Loucy (cell line): ENCODE measurements at regions not wholly inside any gene's neighbourhood (a gene's known extent, or its start where the extent isn't known, plus 50 kb on each side); places are given as distances from the start of the nearest gene placed in this dataset.

ENCODE experiments used
- H2AFZ ChIP-seq: fragments of 200-600 bp; sonication (generic); 2 replicates; pipeline ENCODE4 v1.6.0; 2016; ENCODE audit warnings: antibody characterized with exemption, mild to moderate bottlenecking, low read length, moderate library complexity
- H3F3A ChIP-seq: fragments of 200-600 bp; 2 replicates; pipeline ENCODE4 v1.6.0; 2016; ENCODE audit warnings: antibody characterized with exemption, low read depth, mild to moderate bottlenecking
- H3K27me3 ChIP-seq: fragments of 200-600 bp; sonication (generic); 2 replicates; pipeline ENCODE4 v1.6.1; 2014; ENCODE audit warnings: low read length, mild to moderate bottlenecking; ENCODE audit not compliant: insufficient read depth, poor library complexity, severe bottlenecking
- H3K36me3 ChIP-seq: fragments of 200-600 bp; sonication (generic); 2 replicates; pipeline ENCODE4 v1.6.1; 2016; ENCODE audit warnings: low read length; ENCODE audit not compliant: insufficient read depth
- H3K4me1 ChIP-seq: fragments of 200-600 bp; sonication (generic); 2 replicates; pipeline ENCODE4 v1.5.1; 2014; ENCODE audit warnings: low read length, mild to moderate bottlenecking; ENCODE audit not compliant: insufficient read depth, poor library complexity, severe bottlenecking
- H3K4me2 ChIP-seq: fragments of 200-600 bp; sonication (generic); 2 replicates; pipeline ENCODE4 v1.6.0; 2014; ENCODE audit warnings: antibody characterized with exemption, low read length, low read depth, mild to moderate bottlenecking; ENCODE audit not compliant: poor library complexity, severe bottlenecking
- H3K4me3 ChIP-seq: fragments of 200-600 bp; sonication (generic); 2 replicates; pipeline ENCODE4 v1.5.1; 2014; ENCODE audit warnings: low read length, mild to moderate bottlenecking, mixed read lengths; ENCODE audit not compliant: poor library complexity, severe bottlenecking
- H3K79me2 ChIP-seq: fragments of 200-600 bp; sonication (generic); 2 replicates; pipeline ENCODE4 v1.6.1; 2014; ENCODE audit warnings: low read length; ENCODE audit not compliant: insufficient read depth
- H3K9ac ChIP-seq: fragments of 200-600 bp; sonication (generic); 2 replicates; pipeline ENCODE4 v1.6.0; 2014; ENCODE audit warnings: mild to moderate bottlenecking, low read depth, low read length, moderate library complexity; ENCODE audit not compliant: poor library complexity, severe bottlenecking
- H3K9me2 ChIP-seq: fragments of 200-600 bp; sonication (generic); replicated peaks from 2 replicates; pipeline ENCODE4 v1.6.1; 2016; ENCODE audit warnings: low read depth, low read length, mixed read lengths
- H3K9me3 ChIP-seq: fragments of 200-600 bp; sonication (generic); 2 replicates; pipeline ENCODE4 v1.6.1; 2014; ENCODE audit warnings: mild to moderate bottlenecking, antibody characterized with exemption, low read length, low read depth; ENCODE audit not compliant: insufficient read depth
- H4K20me1 ChIP-seq: fragments of 200-600 bp; sonication (generic); 2 replicates; pipeline ENCODE4 v1.6.0; 2014; ENCODE audit warnings: antibody characterized with exemption, low read length, mild to moderate bottlenecking; ENCODE audit not compliant: insufficient read depth, poor library complexity, severe bottlenecking
- EZH2phosphoT487 ChIP-seq: fragments of 200-600 bp; IDR thresholded peaks from 2 replicates; pipeline ENCODE4 v1.6.1; 2018; ENCODE audit warnings: antibody characterized with exemption, mild to moderate bottlenecking, moderate library complexity, borderline replicate concordance
- TF ChIP-seq, protein P1 (sequence below): fragments of 200-600 bp; sonication (generic); conservative IDR thresholded peaks from 2 replicates; pipeline ENCODE4 v1.5.1; 2014; ENCODE audit warnings: mild to moderate bottlenecking, antibody characterized with exemption, low read length

GRCh38 chr9:87115785-87116184 is 168.5 kb upstream of the GAS1 start:
- Histone ChIP-seq H4K20me1 (no peaks in the 10 kb centered on the region), H3K4me1 (no peaks in the 10 kb centered on the region), H3K9ac (no peak overlapping the region), H3F3A (no peaks in the 10 kb centered on the region), H3K4me2 (no peak overlapping the region), H3K27me3 (no peaks in the 10 kb centered on the region), H3K9me2 (no peaks in the 10 kb centered on the region), H3K79me2 (no peaks in the 10 kb centered on the region), H3K9me3 (no peaks in the 10 kb centered on the region), H2AFZ (no peak overlapping the region), H3K36me3 (no peaks in the 10 kb centered on the region), H3K4me3 (no peak overlapping the region)
- TF ChIP-seq, protein P1, sequence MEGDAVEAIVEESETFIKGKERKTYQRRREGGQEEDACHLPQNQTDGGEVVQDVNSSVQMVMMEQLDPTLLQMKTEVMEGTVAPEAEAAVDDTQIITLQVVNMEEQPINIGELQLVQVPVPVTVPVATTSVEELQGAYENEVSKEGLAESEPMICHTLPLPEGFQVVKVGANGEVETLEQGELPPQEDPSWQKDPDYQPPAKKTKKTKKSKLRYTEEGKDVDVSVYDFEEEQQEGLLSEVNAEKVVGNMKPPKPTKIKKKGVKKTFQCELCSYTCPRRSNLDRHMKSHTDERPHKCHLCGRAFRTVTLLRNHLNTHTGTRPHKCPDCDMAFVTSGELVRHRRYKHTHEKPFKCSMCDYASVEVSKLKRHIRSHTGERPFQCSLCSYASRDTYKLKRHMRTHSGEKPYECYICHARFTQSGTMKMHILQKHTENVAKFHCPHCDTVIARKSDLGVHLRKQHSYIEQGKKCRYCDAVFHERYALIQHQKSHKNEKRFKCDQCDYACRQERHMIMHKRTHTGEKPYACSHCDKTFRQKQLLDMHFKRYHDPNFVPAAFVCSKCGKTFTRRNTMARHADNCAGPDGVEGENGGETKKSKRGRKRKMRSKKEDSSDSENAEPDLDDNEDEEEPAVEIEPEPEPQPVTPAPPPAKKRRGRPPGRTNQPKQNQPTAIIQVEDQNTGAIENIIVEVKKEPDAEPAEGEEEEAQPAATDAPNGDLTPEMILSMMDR, result no peak
- TF ChIP-seq EZH2phosphoT487, result no peak

- no peaks in the 10 kb centered on the region for H3F3A ChIP-seq
- H3K9me3 ChIP-seq, result no peaks in the 10 kb centered on the region
- TF ChIP-seq, protein P1, result no peak
- no peak for TF ChIP-seq EZH2phosphoT487
- H2AFZ ChIP-seq, result no peak overlapping the region
- no peak overlapping the region for H3K9ac ChIP-seq
- no peaks in the 10 kb centered on the region for H3K9me2 ChIP-seq
- H4K20me1 ChIP-seq, result no peaks in the 10 kb centered on the region
- no peaks in the 10 kb centered on the region for H3K36me3 ChIP-seq
- H3K4me2 ChIP-seq, result no peak overlapping the region
- no peak overlapping the region for H3K4me3 ChIP-seq
- H3K27me3 ChIP-seq, result no peaks in the 10 kb centered on the region
- no peaks in the 10 kb centered on the region for H3K4me1 ChIP-seq
- no peaks in the 10 kb centered on the region for H3K79me2 ChIP-seq
Measured at GRCh38 chr9:87116492-87116891, 169.2 kb upstream of the GAS1 start.

- H3F3A ChIP-seq, result no peaks in the 10 kb centered on the region
- no peak overlapping the region for H3K4me3 ChIP-seq
- TF ChIP-seq, protein P1, result no peak
- no peak for TF ChIP-seq EZH2phosphoT487
- no peak overlapping the region for H3K4me2 ChIP-seq
- H2AFZ ChIP-seq, result no peak overlapping the region
- H3K27me3 ChIP-seq, result no peaks in the 10 kb centered on the region
- no peaks in the 10 kb centered on the region for H3K79me2 ChIP-seq
- no peaks in the 10 kb centered on the region for H3K4me1 ChIP-seq
- no peaks in the 10 kb centered on the region for H3K9me2 ChIP-seq
- no peaks in the 10 kb centered on the region for H3K36me3 ChIP-seq
- H3K9ac ChIP-seq, result no peak overlapping the region
- H4K20me1 ChIP-seq, result no peaks in the 10 kb centered on the region
- no peaks in the 10 kb centered on the region for H3K9me3 ChIP-seq
Measured at GRCh38 chr9:87118594-87118993, 171.3 kb upstream of the GAS1 start.
